ENCODE measurements at regions not wholly inside any gene's neighbourhood (a gene's known extent, or its start where the extent isn't known, plus 50 kb on each side); places are given as distances from the start of the nearest gene placed in this dataset.
A peak's percentile ranks its signal among the peaks of the same experiment; 100 is the strongest.

DNA sequence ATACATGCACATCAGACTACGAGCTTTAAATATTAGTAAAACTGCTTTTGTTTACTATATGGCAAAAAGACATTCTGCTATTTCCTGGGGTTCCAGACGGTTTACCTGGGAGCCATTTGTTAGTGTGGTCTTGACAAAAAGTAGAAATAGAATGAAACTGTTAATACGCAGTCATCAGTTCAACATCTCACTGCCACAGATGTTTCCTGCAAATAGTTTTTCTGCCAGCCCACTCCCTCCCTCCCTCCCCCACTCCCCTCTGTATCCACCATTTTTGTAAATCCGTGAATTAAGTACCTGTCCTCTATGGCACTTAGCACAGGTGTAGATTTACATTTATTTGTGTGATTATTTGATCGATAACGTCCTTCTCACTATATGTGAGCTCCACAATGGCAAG, 74.6 kb upstream of the TPK1 start:
- Mint-ChIP-seq H3K27ac (no peak overlapping the region), H3K36me3 (ENCODE audit: low read depth) (peaks cover 3% of the 10 kb centered on the region; the same call in 1 of the 3 replicates), H3K4me1 (peaks cover 20% of the 10 kb centered on the region), H3K27me3 (ENCODE audit: insufficient read depth, low read depth, poor library complexity) (peaks cover 4% of the 10 kb centered on the region), H3K9me3 (peaks cover 2% of the 10 kb centered on the region; the same call in 1 of the 3 replicates), H3K4me3 (no peak overlapping the region)
- no peaks in the 10 kb centered on the region for H3K27me3 ChIP-seq (ENCODE audit: insufficient read depth)
- DNase-seq (ENCODE audit: low spot score) = no peak
- H2AFZ ChIP-seq = peak overlapping the region; percentile 48
- no peaks in the 10 kb centered on the region for H3K36me3 ChIP-seq (ENCODE audit: insufficient read depth)
- no peak for ATAC-seq
- H3K4me1 ChIP-seq (ENCODE audit: insufficient read depth) = peaks cover 20% of the 10 kb centered on the region
- no peak overlapping the region for H3K4me2 ChIP-seq
- no peak overlapping the region for H3K4me3 ChIP-seq
- H3K79me2 ChIP-seq (replicated peaks; ENCODE audit: insufficient read depth) = no peaks in the 10 kb centered on the region
- H3F3A ChIP-seq (replicated peaks; ENCODE audit: low read depth) = no peaks in the 10 kb centered on the region
- H3K9me2 ChIP-seq (ENCODE audit: insufficient read depth) = peaks cover 6% of the 10 kb centered on the region; the same call in 1 of the 2 replicates
- no peak for TF ChIP-seq NANOG (IDR thresholded peaks at IDR 0.05; ENCODE audit: borderline replicate concordance)
- TF ChIP-seq EZH2phosphoT487 (IDR thresholded peaks at IDR 0.05; ENCODE audit: unreplicated experiment) = no peak
- TF ChIP-seq POLR2AphosphoS5 (IDR thresholded peaks at IDR 0.05; ENCODE audit: low read depth) = no peak
- TF ChIP-seq, protein P1, sequence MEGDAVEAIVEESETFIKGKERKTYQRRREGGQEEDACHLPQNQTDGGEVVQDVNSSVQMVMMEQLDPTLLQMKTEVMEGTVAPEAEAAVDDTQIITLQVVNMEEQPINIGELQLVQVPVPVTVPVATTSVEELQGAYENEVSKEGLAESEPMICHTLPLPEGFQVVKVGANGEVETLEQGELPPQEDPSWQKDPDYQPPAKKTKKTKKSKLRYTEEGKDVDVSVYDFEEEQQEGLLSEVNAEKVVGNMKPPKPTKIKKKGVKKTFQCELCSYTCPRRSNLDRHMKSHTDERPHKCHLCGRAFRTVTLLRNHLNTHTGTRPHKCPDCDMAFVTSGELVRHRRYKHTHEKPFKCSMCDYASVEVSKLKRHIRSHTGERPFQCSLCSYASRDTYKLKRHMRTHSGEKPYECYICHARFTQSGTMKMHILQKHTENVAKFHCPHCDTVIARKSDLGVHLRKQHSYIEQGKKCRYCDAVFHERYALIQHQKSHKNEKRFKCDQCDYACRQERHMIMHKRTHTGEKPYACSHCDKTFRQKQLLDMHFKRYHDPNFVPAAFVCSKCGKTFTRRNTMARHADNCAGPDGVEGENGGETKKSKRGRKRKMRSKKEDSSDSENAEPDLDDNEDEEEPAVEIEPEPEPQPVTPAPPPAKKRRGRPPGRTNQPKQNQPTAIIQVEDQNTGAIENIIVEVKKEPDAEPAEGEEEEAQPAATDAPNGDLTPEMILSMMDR (conservative IDR thresholded peaks at IDR 0.05; ENCODE audit: low read depth in 2 of 2) = no peak
- TF ChIP-seq ZNF331 (CRISPR knock-in tag; IDR thresholded peaks at IDR 0.05; ENCODE audit: low read depth) = no peak
- TF ChIP-seq EZH2 (IDR thresholded peaks at IDR 0.05; ENCODE audit: low read depth, unreplicated experiment) = no peak
- TF ChIP-seq, protein P2, sequence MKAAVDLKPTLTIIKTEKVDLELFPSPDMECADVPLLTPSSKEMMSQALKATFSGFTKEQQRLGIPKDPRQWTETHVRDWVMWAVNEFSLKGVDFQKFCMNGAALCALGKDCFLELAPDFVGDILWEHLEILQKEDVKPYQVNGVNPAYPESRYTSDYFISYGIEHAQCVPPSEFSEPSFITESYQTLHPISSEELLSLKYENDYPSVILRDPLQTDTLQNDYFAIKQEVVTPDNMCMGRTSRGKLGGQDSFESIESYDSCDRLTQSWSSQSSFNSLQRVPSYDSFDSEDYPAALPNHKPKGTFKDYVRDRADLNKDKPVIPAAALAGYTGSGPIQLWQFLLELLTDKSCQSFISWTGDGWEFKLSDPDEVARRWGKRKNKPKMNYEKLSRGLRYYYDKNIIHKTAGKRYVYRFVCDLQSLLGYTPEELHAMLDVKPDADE (IDR thresholded peaks at IDR 0.05) = no peak
- no peak for TF ChIP-seq ZNF114 (CRISPR knock-in tag; IDR thresholded peaks at IDR 0.05)
- TF ChIP-seq, protein P3, sequence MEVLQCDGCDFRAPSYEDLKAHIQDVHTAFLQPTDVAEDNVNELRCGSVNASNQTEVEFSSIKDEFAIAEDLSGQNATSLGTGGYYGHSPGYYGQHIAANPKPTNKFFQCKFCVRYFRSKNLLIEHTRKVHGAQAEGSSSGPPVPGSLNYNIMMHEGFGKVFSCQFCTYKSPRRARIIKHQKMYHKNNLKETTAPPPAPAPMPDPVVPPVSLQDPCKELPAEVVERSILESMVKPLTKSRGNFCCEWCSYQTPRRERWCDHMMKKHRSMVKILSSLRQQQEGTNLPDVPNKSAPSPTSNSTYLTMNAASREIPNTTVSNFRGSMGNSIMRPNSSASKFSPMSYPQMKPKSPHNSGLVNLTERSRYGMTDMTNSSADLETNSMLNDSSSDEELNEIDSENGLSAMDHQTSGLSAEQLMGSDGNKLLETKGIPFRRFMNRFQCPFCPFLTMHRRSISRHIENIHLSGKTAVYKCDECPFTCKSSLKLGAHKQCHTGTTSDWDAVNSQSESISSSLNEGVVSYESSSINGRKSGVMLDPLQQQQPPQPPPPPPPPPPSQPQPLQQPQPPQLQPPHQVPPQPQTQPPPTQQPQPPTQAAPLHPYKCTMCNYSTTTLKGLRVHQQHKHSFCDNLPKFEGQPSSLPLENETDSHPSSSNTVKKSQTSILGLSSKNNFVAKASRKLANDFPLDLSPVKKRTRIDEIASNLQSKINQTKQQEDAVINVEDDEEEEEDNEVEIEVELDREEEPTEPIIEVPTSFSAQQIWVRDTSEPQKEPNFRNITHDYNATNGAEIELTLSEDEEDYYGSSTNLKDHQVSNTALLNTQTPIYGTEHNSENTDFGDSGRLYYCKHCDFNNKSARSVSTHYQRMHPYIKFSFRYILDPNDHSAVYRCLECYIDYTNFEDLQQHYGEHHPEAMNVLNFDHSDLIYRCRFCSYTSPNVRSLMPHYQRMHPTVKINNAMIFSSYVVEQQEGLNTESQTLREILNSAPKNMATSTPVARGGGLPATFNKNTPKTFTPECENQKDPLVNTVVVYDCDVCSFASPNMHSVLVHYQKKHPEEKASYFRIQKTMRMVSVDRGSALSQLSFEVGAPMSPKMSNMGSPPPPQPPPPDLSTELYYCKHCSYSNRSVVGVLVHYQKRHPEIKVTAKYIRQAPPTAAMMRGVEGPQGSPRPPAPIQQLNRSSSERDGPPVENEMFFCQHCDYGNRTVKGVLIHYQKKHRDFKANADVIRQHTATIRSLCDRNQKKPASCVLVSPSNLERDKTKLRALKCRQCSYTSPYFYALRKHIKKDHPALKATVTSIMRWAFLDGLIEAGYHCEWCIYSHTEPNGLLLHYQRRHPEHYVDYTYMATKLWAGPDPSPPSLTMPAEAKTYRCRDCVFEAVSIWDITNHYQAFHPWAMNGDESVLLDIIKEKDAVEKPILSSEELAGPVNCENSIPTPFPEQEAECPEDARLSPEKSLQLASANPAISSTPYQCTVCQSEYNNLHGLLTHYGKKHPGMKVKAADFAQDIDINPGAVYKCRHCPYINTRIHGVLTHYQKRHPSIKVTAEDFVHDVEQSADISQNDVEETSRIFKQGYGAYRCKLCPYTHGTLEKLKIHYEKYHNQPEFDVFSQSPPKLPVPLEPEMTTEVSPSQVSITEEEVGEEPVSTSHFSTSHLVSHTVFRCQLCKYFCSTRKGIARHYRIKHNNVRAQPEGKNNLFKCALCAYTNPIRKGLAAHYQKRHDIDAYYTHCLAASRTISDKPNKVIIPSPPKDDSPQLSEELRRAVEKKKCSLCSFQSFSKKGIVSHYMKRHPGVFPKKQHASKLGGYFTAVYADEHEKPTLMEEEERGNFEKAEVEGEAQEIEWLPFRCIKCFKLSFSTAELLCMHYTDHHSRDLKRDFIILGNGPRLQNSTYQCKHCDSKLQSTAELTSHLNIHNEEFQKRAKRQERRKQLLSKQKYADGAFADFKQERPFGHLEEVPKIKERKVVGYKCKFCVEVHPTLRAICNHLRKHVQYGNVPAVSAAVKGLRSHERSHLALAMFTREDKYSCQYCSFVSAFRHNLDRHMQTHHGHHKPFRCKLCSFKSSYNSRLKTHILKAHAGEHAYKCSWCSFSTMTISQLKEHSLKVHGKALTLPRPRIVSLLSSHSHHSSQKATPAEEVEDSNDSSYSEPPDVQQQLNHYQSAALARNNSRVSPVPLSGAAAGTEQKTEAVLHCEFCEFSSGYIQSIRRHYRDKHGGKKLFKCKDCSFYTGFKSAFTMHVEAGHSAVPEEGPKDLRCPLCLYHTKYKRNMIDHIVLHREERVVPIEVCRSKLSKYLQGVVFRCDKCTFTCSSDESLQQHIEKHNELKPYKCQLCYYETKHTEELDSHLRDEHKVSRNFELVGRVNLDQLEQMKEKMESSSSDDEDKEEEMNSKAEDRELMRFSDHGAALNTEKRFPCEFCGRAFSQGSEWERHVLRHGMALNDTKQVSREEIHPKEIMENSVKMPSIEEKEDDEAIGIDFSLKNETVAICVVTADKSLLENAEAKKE (CRISPR knock-in tag; IDR thresholded peaks at IDR 0.05) = no peak
- TF ChIP-seq JUNB (IDR thresholded peaks at IDR 0.05; ENCODE audit: unreplicated experiment) = no peak
- no peak for TF ChIP-seq CREB1 (CRISPR knock-in tag; IDR thresholded peaks at IDR 0.05; ENCODE audit: low read depth)
- no peak for TF ChIP-seq STAT1 (IDR thresholded peaks at IDR 0.05; ENCODE audit: unreplicated experiment)
- TF ChIP-seq, protein P4, sequence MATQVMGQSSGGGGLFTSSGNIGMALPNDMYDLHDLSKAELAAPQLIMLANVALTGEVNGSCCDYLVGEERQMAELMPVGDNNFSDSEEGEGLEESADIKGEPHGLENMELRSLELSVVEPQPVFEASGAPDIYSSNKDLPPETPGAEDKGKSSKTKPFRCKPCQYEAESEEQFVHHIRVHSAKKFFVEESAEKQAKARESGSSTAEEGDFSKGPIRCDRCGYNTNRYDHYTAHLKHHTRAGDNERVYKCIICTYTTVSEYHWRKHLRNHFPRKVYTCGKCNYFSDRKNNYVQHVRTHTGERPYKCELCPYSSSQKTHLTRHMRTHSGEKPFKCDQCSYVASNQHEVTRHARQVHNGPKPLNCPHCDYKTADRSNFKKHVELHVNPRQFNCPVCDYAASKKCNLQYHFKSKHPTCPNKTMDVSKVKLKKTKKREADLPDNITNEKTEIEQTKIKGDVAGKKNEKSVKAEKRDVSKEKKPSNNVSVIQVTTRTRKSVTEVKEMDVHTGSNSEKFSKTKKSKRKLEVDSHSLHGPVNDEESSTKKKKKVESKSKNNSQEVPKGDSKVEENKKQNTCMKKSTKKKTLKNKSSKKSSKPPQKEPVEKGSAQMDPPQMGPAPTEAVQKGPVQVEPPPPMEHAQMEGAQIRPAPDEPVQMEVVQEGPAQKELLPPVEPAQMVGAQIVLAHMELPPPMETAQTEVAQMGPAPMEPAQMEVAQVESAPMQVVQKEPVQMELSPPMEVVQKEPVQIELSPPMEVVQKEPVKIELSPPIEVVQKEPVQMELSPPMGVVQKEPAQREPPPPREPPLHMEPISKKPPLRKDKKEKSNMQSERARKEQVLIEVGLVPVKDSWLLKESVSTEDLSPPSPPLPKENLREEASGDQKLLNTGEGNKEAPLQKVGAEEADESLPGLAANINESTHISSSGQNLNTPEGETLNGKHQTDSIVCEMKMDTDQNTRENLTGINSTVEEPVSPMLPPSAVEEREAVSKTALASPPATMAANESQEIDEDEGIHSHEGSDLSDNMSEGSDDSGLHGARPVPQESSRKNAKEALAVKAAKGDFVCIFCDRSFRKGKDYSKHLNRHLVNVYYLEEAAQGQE (IDR thresholded peaks at IDR 0.05; ENCODE audit: unreplicated experiment) = no peak
- no peak overlapping the region for H3K27ac ChIP-seq (ENCODE audit: low read depth)
- no peaks in the 10 kb centered on the region for H4K20me1 ChIP-seq (replicated peaks; ENCODE audit: insufficient read depth)

All from GM23338 (cell line).